ENCODE measurements at regions not wholly inside any gene's neighbourhood (a gene's known extent, or its start where the extent isn't known, plus 50 kb on each side); places are given as distances from the start of the nearest gene placed in this dataset.

GRCh38 chr3:18234717-18235335, 190.3 kb downstream of the SATB1 start:
- intact Hi-C loops (cut with micrococcal nuclease; ENCODE audit: unreplicated experiment): no loop called here
- Histone ChIP-seq H3K36me3 (ENCODE audit: insufficient read depth, low read length) (no peaks in the 10 kb centered on the region), H3K9me2 (ENCODE audit: insufficient read depth, low read length) (peaks cover 3% of the 10 kb centered on the region; the same call in 1 of the 2 replicates), H3K4me2 (ENCODE audit: low read length) (no peak overlapping the region), H3K4me1 (ENCODE audit: insufficient read depth, low read length, poor library complexity, severe bottlenecking) (no peaks in the 10 kb centered on the region), H3K4me3 (ENCODE audit: low read depth, low read length, poor library complexity, severe bottlenecking) (no peak overlapping the region), H3K27ac (ENCODE audit: low read depth, low read length, poor library complexity, severe bottlenecking) (no peak overlapping the region), H3K9me3 (ENCODE audit: low read length) (no peaks in the 10 kb centered on the region), H2AFZ (ENCODE audit: low read length) (no peak overlapping the region), H4K20me1 (ENCODE audit: insufficient read depth, low read length) (no peaks in the 10 kb centered on the region), H3K79me2 (ENCODE audit: insufficient read depth, low read depth, low read length) (no peaks in the 10 kb centered on the region)
- no TSS peak for BruUV-seq (replicated peaks)
- CTCF ChIA-PET (ENCODE audit: unreplicated experiment): no interaction called here
- POLR2A ChIA-PET: interaction anchor here (0.5 to 1.0 kb wide), 4 partner anchors 10 to 197 kb away, joined by 3 to 6 read pairs (median 4); no protein-coding TSS in a partner anchor
- TF ChIP-seq, protein P1, sequence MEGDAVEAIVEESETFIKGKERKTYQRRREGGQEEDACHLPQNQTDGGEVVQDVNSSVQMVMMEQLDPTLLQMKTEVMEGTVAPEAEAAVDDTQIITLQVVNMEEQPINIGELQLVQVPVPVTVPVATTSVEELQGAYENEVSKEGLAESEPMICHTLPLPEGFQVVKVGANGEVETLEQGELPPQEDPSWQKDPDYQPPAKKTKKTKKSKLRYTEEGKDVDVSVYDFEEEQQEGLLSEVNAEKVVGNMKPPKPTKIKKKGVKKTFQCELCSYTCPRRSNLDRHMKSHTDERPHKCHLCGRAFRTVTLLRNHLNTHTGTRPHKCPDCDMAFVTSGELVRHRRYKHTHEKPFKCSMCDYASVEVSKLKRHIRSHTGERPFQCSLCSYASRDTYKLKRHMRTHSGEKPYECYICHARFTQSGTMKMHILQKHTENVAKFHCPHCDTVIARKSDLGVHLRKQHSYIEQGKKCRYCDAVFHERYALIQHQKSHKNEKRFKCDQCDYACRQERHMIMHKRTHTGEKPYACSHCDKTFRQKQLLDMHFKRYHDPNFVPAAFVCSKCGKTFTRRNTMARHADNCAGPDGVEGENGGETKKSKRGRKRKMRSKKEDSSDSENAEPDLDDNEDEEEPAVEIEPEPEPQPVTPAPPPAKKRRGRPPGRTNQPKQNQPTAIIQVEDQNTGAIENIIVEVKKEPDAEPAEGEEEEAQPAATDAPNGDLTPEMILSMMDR (conservative IDR thresholded peaks at IDR 0.05; ENCODE audit: low read length): no peak
- TF ChIP-seq EZH2phosphoT487 (IDR thresholded peaks at IDR 0.05; ENCODE audit: borderline replicate concordance, low read depth, low read length): no peak
- DNase-seq (ENCODE audit: low spot score): no peak

DNA sequence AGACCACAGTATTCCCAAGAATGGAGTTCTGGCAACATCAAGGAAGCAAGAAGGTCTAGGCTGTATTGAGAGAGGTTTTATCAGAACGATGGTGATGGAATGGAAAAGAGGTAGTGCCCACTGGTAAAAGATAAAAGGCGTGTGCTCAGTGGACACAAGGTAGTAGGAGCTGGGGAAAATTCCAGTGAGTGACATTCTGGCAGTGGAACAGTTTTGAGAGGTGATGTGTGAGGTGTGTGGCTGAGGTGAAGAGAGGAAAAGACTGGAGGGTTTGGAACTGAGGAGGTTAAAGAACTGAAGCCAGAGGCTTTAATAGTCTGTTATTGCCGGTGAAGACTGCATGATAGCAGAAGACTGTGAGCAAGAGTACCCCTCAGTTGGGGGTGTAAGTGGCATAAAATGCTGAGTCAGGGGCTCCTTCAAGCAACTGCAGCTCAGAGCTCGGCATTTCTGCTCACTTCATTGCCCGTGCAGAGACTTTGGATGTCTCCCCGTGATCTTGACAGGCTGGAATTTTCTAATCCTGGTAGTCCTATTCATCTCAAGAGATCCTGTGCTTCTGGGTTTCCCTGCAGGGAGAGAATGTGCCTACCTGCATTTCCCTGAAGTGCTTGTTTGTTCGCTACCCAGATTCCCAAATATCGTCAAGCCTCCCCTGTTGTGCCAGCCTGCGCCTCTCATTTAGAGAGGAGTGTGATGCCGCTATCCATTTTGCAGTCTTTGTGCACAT, 191.0 kb downstream of the SATB1 start:
- Histone ChIP-seq H3K4me2 (ENCODE audit: low read length) (no peak overlapping the region), H3K36me3 (ENCODE audit: insufficient read depth, low read length) (no peaks in the 10 kb centered on the region), H3K4me1 (ENCODE audit: insufficient read depth, low read length, poor library complexity, severe bottlenecking) (no peaks in the 10 kb centered on the region), H3K9me3 (ENCODE audit: low read length) (no peaks in the 10 kb centered on the region), H2AFZ (ENCODE audit: low read length) (no peak overlapping the region), H3K27ac (ENCODE audit: low read depth, low read length, poor library complexity, severe bottlenecking) (no peak overlapping the region), H3K79me2 (ENCODE audit: insufficient read depth, low read depth, low read length) (no peaks in the 10 kb centered on the region), H4K20me1 (ENCODE audit: insufficient read depth, low read length) (no peaks in the 10 kb centered on the region), H3K9me2 (ENCODE audit: insufficient read depth, low read length) (peaks cover under 1% of the 10 kb centered on the region; the same call in 1 of the 2 replicates), H3K4me3 (ENCODE audit: low read depth, low read length, poor library complexity, severe bottlenecking) (no peak overlapping the region)
- ChIA-PET CTCF (ENCODE audit: unreplicated experiment) (no interaction called here), POLR2A (no interaction called here)
- no TSS peak for BruUV-seq (replicated peaks)
- no peak for DNase-seq (ENCODE audit: low spot score)
- intact Hi-C loops (cut with micrococcal nuclease; ENCODE audit: unreplicated experiment): no loop called here
- no peak for TF ChIP-seq EZH2phosphoT487 (IDR thresholded peaks at IDR 0.05; ENCODE audit: borderline replicate concordance, low read depth, low read length)
- TF ChIP-seq, protein P1 (conservative IDR thresholded peaks at IDR 0.05; ENCODE audit: low read length): no peak

- Histone ChIP-seq H3K27ac (ENCODE audit: low read depth, low read length, poor library complexity, severe bottlenecking) (no peak overlapping the region), H3K9me2 (ENCODE audit: insufficient read depth, low read length) (no peaks in the 10 kb centered on the region), H4K20me1 (ENCODE audit: insufficient read depth, low read length) (no peaks in the 10 kb centered on the region), H3K36me3 (ENCODE audit: insufficient read depth, low read length) (no peaks in the 10 kb centered on the region), H3K9me3 (ENCODE audit: low read length) (no peaks in the 10 kb centered on the region), H2AFZ (ENCODE audit: low read length) (no peak overlapping the region), H3K4me3 (ENCODE audit: low read depth, low read length, poor library complexity, severe bottlenecking) (no peak overlapping the region), H3K79me2 (ENCODE audit: insufficient read depth, low read depth, low read length) (no peaks in the 10 kb centered on the region), H3K4me2 (ENCODE audit: low read length) (no peak overlapping the region), H3K4me1 (ENCODE audit: insufficient read depth, low read length, poor library complexity, severe bottlenecking) (peaks cover 18% of the 10 kb centered on the region)
- no peak for TF ChIP-seq EZH2phosphoT487 (IDR thresholded peaks at IDR 0.05; ENCODE audit: borderline replicate concordance, low read depth, low read length)
- TF ChIP-seq, protein P1 (conservative IDR thresholded peaks at IDR 0.05; ENCODE audit: low read length): no peak
- no peak for DNase-seq (ENCODE audit: low spot score)
- ChIA-PET CTCF (ENCODE audit: unreplicated experiment) (no interaction called here), POLR2A (no interaction called here)
- BruUV-seq (replicated peaks): no TSS peak
- intact Hi-C loops (cut with micrococcal nuclease; ENCODE audit: unreplicated experiment): no loop called here
Observed at GRCh38 chr3:18232317-18232716, 192.8 kb downstream of the SATB1 start.
